GM12878 (cell line): ENCODE measurements at regions not wholly inside any gene's neighbourhood (a gene's known extent, or its start where the extent isn't known, plus 50 kb on each side); places are given as distances from the start of the nearest gene placed in this dataset.

Experiments used
- ATAC-seq: fragments of 200-7000 bp; cut with Tn5 transposase; 3 replicates; pipeline ENCODE4 v1.9.1; 2020; ENCODE audit warnings: mild to moderate bottlenecking, moderate library complexity
- BruUV-seq: library from RNA; stranded (reverse); fragments of 400-500 nt; replicated peaks from 2 replicates; lab custom pipeline; 2021; lab: Mats Ljungman, UMichigan
- CTCF ChIA-PET: fragments of 300-600 bp; sonication (Branson Sonifier 250); formaldehyde crosslinking; extraction: SDS; loops from one replicate; lab custom pipeline; 2021; ENCODE audit warnings: inconsistent platforms; lab: Yijun Ruan, JAX
- POLR2A ChIA-PET: fragments of 350-600 bp; formaldehyde crosslinking; extraction: SDS; loops from one replicate; lab custom pipeline; 2021; ENCODE audit warnings: inconsistent platforms; lab: Charles Lee
- RAD21 ChIA-PET: fragments of 300-600 bp; sonication (Branson Sonifier 250); formaldehyde crosslinking; loops from one replicate; lab custom pipeline; 2023; ENCODE audit warnings: antibody characterized with exemption; ENCODE audit not compliant: unreplicated experiment; lab: Charles Lee
- SMC1A ChIA-PET: fragments of 300-600 bp; sonication (Branson Sonifier 250); formaldehyde crosslinking; loops from one replicate; lab custom pipeline; 2023; ENCODE audit not compliant: unreplicated experiment, uncharacterized antibody; lab: Charles Lee
- DNase-seq: peaks from one replicate; pipeline ENCODE4 v3.0.0-alpha.2; 2011; ENCODE audit warnings: low read depth, low spot score
- FAIRE-seq: peaks from 3 replicates; lab custom pipeline; 2011; peaks lifted over from hg19 to GRCh38; lab: Jason Lieb, UNC
- H2AFZ ChIP-seq: 2 replicates; pipeline ENCODE4 v1.6.0; 2011; ENCODE audit warnings: low read depth, low read length, control low read depth; ENCODE audit not compliant: control insufficient read depth
- H3K27ac ChIP-seq: 2 replicates; pipeline ENCODE4 v1.5.1; 2011; ENCODE audit warnings: control low read depth; ENCODE audit not compliant: control insufficient read depth, insufficient read depth
- H3K27me3 ChIP-seq, 2 experiments: replicated peaks in 1 of 2; 2 replicates each; pipeline versions ENCODE4 v1.6.0 to v1.6.1; 2011; ENCODE audit warnings: low read length in 1 of 2; ENCODE audit not compliant: control insufficient read depth in 2 of 2, insufficient read depth in 2 of 2
- H3K36me3 ChIP-seq, 2 experiments: 2 replicates each; pipeline ENCODE4 v1.5.1; 2011; ENCODE audit warnings: low read length in 1 of 2; ENCODE audit not compliant: control insufficient read depth in 2 of 2, insufficient read depth in 2 of 2
- H3K4me1 ChIP-seq: 2 replicates; pipeline ENCODE4 v1.6.1; 2011; ENCODE audit warnings: mild to moderate bottlenecking, low read length, moderate library complexity, mixed read lengths; ENCODE audit not compliant: control insufficient read depth, insufficient read depth
- H3K4me2 ChIP-seq: 2 replicates; pipeline ENCODE4 v1.6.0; 2011; ENCODE audit warnings: control low read depth; ENCODE audit not compliant: control insufficient read depth, insufficient read depth
- H3K4me3 ChIP-seq: fragments of 200-600 bp; sonication (generic); 2 replicates; pipeline ENCODE4 v1.5.1; 2016
- H3K79me2 ChIP-seq: 2 replicates; pipeline ENCODE4 v1.6.0; 2011; ENCODE audit warnings: low read length; ENCODE audit not compliant: control insufficient read depth, insufficient read depth
- H3K9ac ChIP-seq: 2 replicates; pipeline ENCODE4 v1.8.0; 2011; ENCODE audit warnings: low read length, control low read depth, mixed read lengths; ENCODE audit not compliant: control insufficient read depth, insufficient read depth
- H3K9me3 ChIP-seq: replicated peaks from 3 replicates; pipeline ENCODE4 v1.5.1; 2011; ENCODE audit warnings: mild to moderate bottlenecking, low read length; ENCODE audit not compliant: control insufficient read depth, insufficient read depth
- H4K20me1 ChIP-seq: 2 replicates; pipeline ENCODE4 v1.6.0; 2011; ENCODE audit not compliant: control insufficient read depth, insufficient read depth
- BCL11A ChIP-seq: IDR thresholded peaks from 2 replicates; pipeline ENCODE4 v1.6.1; 2011; ENCODE audit warnings: low read depth, low read length
- CEBPZ ChIP-seq: fragments of 150-350 bp; IDR thresholded peaks from 2 replicates; pipeline ENCODE4 v1.6.1; 2016; ENCODE audit warnings: low read depth, low read length
- GABPA ChIP-seq: IDR thresholded peaks from 2 replicates; pipeline ENCODE4 v1.6.1; 2014; ENCODE audit warnings: antibody characterized with exemption, low read depth, mild to moderate bottlenecking, inconsistent platforms
- MEF2B ChIP-seq: fragments of 450-650 bp; IDR thresholded peaks from 2 replicates; pipeline ENCODE4 v1.6.1; 2018; ENCODE audit warnings: mild to moderate bottlenecking, moderate library complexity; ENCODE audit not compliant: partially characterized antibody, poor library complexity, severe bottlenecking
- PKNOX1 ChIP-seq: fragments of 450-650 bp; IDR thresholded peaks from 2 replicates; pipeline ENCODE4 v1.6.1; 2016; ENCODE audit warnings: mild to moderate bottlenecking
- WGBS: methylation state at CpG from one replicate; pipeline ENCODE4 v1.1.6; 2016; ENCODE audit warnings: low lambda C conversion rate; ENCODE audit not compliant: insufficient replicate concordance, insufficient coverage; ENCODE audit errors: missing lambda C conversion rate; 5-methylcytosine and 5-hydroxymethylcytosine counted together
- in situ Hi-C: fragments of 300-500 bp; cut with MboI; formaldehyde crosslinking; loops from 9 replicates; pipeline ENCODE4 v1.14.3; 2018; ENCODE audit warnings: mixed read lengths
- intact Hi-C: fragments of 100-400 bp; cut with micrococcal nuclease; formaldehyde crosslinking; loops from one replicate; pipeline ENCODE4 v1.14.2; 2022; ENCODE audit not compliant: unreplicated experiment

- no peak for TF ChIP-seq BCL11A
- TF ChIP-seq CEBPZ, result no peak
These were observed 244.1 kb downstream of the TFAP2A start (continued) for GRCh38 chr6:10170816-10171215.

- intact Hi-C loops, result no loop called here
- POLR2A ChIA-PET, result no interaction called here
- no peaks in the 10 kb centered on the region for H4K20me1 ChIP-seq
- no peaks in the 10 kb centered on the region for H3K79me2 ChIP-seq
- no peaks in the 10 kb centered on the region for H3K9me3 ChIP-seq
- TF ChIP-seq GABPA, result no peak
- TF ChIP-seq MEF2B, result no peak
- peak; percentile 63 for TF ChIP-seq PKNOX1
- TF ChIP-seq, all 136 proteins: peak for 1
- ChIA-PET RAD21 (no interaction called here), SMC1A (no interaction called here), CTCF (no interaction called here)
- no TSS peak for BruUV-seq
- in situ Hi-C loops, result no loop called here
- Histone ChIP-seq H3K27ac (no peak overlapping the region), H3K4me2 (no peak overlapping the region), H3K27me3 (no peaks in the 10 kb centered on the region), H3K9ac (no peak overlapping the region), H3K36me3 (no peaks in the 10 kb centered on the region), H3K4me1 (no peaks in the 10 kb centered on the region), H3K4me3 (no peak overlapping the region), H2AFZ (no peak overlapping the region)
- DNase-seq (no peak), ATAC-seq (no peak), FAIRE-seq (no peak)
- WGBS, result 58% methylated on average over 5 of the region's 5 CpGs
These were observed 248.8 kb downstream of the TFAP2A start for GRCh38 chr6:10166031-10166430.
